VCaP (cell line): ENCODE measurements at regions not wholly inside any gene's neighbourhood (a gene's known extent, or its start where the extent isn't known, plus 50 kb on each side); places are given as distances from the start of the nearest gene placed in this dataset.

Source experiments
- H3K27ac ChIP-seq: fragments of 450-650 bp; 2 replicates; pipeline ENCODE4 v1.5.1; 2017
- TF ChIP-seq, protein P1 (sequence below): fragments of 450-650 bp; conservative IDR thresholded peaks from 2 replicates; pipeline ENCODE4 v1.5.1; 2017; ENCODE audit warnings: mild to moderate bottlenecking, moderate library complexity

DNA sequence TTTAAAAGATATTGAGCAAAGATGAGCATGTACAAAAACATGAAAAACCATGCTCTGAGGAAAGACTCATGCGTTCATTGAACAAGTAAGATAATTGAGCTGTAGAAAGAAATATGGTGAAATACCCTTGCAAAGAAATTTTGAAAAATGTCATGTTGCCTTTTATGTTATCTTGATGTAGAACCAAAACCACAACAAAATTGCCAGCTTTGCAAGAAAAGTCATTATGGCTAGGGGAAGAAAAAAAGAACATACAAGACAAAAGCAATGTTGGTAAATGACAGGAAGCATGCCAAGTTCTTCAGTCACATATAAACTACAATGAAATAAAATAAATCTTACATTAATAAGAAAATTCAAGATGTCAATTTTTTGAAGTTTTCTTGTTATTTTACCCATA, 368.0 kb downstream of the IRX1 start:
- no peak overlapping the region for H3K27ac ChIP-seq
- TF ChIP-seq, protein P1, sequence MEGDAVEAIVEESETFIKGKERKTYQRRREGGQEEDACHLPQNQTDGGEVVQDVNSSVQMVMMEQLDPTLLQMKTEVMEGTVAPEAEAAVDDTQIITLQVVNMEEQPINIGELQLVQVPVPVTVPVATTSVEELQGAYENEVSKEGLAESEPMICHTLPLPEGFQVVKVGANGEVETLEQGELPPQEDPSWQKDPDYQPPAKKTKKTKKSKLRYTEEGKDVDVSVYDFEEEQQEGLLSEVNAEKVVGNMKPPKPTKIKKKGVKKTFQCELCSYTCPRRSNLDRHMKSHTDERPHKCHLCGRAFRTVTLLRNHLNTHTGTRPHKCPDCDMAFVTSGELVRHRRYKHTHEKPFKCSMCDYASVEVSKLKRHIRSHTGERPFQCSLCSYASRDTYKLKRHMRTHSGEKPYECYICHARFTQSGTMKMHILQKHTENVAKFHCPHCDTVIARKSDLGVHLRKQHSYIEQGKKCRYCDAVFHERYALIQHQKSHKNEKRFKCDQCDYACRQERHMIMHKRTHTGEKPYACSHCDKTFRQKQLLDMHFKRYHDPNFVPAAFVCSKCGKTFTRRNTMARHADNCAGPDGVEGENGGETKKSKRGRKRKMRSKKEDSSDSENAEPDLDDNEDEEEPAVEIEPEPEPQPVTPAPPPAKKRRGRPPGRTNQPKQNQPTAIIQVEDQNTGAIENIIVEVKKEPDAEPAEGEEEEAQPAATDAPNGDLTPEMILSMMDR: no peak

DNA sequence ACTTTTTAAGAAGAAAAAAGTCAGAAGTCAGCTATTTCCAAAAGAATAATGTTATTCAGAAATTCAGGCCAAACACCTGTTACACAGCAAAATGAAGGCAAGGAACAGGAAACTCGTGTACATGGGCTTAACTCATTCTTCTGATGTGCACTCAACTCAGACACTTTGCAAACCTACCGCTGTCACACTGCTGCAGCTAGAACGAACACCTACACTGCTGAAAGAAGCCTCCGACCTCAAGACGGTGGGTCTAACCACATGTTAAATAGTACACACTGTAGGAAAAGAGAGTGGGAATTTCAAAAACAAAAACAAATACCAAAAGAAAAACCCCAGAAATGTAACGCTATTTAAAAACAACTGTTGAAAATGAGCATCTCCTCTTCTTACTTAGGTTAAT, 384.5 kb downstream of the IRX1 start:
- TF ChIP-seq, protein P1: no peak
- no peak overlapping the region for H3K27ac ChIP-seq

DNA sequence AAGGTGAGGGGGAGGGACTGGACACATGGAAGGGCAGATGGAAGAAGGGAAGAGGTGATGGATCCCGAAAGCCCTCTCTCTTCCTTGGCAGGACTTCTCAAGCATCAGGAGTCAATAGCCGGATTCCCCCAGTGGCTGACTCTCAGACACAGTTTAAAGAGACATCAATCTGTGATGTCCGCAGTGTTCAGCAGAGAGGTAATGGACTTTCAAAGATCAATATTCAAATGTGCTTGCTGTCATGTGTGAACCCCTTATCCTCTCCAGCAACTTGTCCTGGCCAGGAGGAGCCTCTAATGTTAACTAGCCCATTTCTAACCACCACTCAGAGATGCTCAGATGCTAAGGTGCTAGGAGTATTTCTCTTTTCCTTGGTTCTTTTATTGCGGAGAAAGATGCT, 392.2 kb downstream of the IRX1 start:
- TF ChIP-seq, protein P1: no peak
- no peak overlapping the region for H3K27ac ChIP-seq

DNA sequence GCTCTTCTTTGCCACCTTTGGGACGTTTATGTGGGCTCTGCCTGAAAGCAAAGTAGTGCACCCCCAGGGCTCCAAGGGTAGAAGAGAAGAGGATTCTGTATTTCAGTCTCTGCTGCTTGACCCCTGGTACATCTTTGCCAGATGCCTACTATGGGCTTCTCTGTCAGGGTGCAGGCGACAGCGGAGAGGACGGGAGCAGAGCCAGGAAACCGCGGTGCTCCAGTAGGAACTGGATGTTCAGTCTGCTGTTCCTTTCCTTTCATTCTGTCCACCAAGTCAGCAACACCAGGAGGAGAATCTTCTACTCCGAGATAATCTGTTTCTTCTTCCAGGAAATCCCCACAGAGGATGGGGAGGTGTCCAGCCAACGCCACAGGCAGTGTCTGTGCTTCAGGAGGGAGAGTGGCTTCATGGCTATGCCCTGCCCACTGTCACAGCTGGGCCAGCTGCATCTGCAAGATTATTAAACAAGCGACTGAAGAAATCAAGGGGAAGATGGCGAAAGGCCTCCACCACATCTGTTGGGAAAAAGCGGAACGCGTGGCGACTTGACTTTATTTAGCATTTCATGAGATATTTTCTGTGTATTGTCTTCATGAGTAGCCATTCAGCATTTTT, 398.3 kb downstream of the IRX1 start:
- H3K27ac ChIP-seq: no peak overlapping the region
- TF ChIP-seq, protein P1: no peak

DNA sequence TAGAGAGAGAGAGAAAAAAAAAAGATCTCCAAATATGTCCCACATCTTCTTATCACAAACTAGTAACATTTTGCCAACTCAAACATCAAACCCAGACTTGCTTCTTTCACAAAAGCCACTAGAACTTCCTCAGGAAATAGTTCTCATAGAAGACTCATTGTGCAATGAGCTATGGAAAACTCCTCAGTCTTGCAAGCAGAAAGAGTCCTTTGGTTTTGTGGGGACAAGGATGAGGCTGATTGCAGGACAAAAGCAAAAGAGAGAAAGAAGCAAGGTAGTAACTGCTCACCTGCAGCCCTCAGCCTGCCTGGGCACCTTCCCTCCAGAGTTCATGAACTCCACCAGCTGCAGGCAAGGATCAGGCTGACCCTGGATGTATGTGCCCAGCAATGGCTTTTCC, 399.0 kb downstream of the IRX1 start:
- H3K27ac ChIP-seq: no peak overlapping the region
- TF ChIP-seq, protein P1: no peak

DNA sequence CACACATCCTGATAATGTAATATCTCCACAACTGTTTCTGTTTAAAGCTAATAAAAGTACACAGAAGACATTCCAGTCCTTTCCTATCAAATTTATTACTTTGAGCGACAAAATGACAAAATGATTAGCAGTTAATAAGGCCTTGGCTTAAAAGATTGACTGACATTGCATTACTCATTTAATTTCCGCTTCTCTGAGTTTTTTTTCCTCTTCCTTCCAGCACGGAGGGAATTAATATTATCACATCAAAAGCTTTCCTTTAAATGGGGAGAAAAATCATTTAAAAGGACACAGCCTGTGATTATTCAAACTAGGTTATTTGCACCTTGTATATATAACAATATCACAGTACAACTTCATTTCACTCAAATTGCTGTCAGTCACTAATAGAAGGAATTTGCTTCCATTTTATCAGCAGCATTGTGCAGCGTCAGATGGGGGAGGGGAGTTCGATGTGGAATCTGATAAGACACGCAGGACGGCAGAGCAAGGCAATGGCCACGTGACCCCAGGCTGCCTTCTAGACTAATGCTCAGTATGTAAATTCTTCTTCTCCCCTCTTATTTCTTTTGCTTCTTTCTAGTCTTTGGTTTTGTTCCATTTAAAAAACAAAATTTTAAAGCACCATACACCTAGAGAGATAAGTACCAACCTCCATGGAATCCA, 400.5 kb downstream of the IRX1 start:
- H3K27ac ChIP-seq: no peak overlapping the region
- TF ChIP-seq, protein P1: no peak

DNA sequence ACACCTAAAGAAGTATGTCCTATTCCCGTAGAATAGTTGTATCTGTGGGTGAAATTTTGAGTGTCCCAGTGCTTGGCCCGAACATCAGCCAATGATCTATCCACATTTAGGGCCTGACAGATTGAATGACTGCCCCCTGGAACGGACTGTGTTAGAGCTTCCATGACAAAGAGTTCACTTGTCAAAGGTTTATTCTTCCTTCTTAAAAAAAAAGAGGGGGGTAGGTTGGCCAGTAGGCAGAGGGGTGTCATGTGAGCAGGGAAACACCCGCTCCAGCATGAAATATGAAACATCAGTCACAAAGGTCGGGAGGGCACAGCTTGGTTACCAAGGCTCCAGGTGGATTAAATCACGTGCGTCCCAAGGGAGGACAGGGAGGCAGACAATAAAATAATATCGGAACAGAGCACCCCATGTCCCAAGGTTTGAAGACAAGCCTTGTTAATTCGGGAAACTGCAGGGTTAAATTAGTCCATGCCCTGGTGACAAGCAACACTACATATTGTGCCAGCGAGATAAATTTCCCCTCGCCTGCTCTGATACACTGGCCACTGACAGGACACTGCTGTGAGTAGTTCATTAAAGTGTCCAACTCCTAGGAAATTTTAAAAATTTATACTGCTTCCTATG, 401.2 kb downstream of the IRX1 start:
- TF ChIP-seq, protein P1: no peak
- H3K27ac ChIP-seq: no peak overlapping the region
